ENCODE measurements at regions not wholly inside any gene's neighbourhood (a gene's known extent, or its start where the extent isn't known, plus 50 kb on each side); places are given as distances from the start of the nearest gene placed in this dataset.

GRCh38 chr4:13118633-13119032, 365.5 kb downstream of the RAB28 start:
- FAIRE-seq: no peak

GRCh38 chr4:13117185-13117584, 367.0 kb downstream of the RAB28 start:
- no peak for FAIRE-seq

- FAIRE-seq: no peak
These were observed 372.1 kb downstream of the RAB28 start for GRCh38 chr4:13112030-13112429.

GRCh38 chr4:13109536-13109935, 374.6 kb downstream of the RAB28 start:
- FAIRE-seq: no peak

- no peak for FAIRE-seq
These were observed 376.0 kb downstream of the RAB28 start for GRCh38 chr4:13108096-13108495.

GRCh38 chr4:13103382-13104015, 380.6 kb downstream of the RAB28 start:
- FAIRE-seq: no peak

GRCh38 chr4:13102092-13102742, 381.9 kb downstream of the RAB28 start:
- FAIRE-seq: no peak

- no peak for FAIRE-seq
These were observed 386.2 kb downstream of the RAB28 start for GRCh38 chr4:13097971-13098370.

GRCh38 chr4:13095722-13096121, 388.4 kb downstream of the RAB28 start:
- no peak for FAIRE-seq

GRCh38 chr4:13093170-13093569, 391.0 kb downstream of the RAB28 start:
- no peak for FAIRE-seq

GRCh38 chr4:13092702-13093101, 391.4 kb downstream of the RAB28 start:
- no peak for FAIRE-seq

- no peak for FAIRE-seq
These were observed 394.5 kb downstream of the RAB28 start for GRCh38 chr4:13089659-13089998.

GRCh38 chr4:13088726-13089658, 395.1 kb downstream of the RAB28 start:
- FAIRE-seq: no peak

- no peak for FAIRE-seq
These were observed 397.1 kb downstream of the RAB28 start for GRCh38 chr4:13087041-13087440.

- FAIRE-seq: no peak
These were observed 399.9 kb downstream of the RAB28 start for GRCh38 chr4:13084210-13084609.

- FAIRE-seq: no peak
These were observed 402.3 kb downstream of the RAB28 start for GRCh38 chr4:13081830-13082229.

GRCh38 chr4:13067077-13067476, 417.1 kb downstream of the RAB28 start:
- no peak for FAIRE-seq

- FAIRE-seq: no peak
These were observed 425.1 kb downstream of the RAB28 start for GRCh38 chr4:13059019-13059418.

- FAIRE-seq: no peak
These were observed 427.4 kb downstream of the RAB28 start for GRCh38 chr4:13056630-13057189.

GRCh38 chr4:13054420-13054970, 429.6 kb downstream of the RAB28 start:
- FAIRE-seq: no peak

- FAIRE-seq: no peak
These were observed 436.5 kb downstream of the RAB28 start for GRCh38 chr4:13047591-13047990.

- FAIRE-seq: no peak
These were observed 447.3 kb downstream of the RAB28 start for GRCh38 chr4:13036841-13037240.

GRCh38 chr4:13032936-13033335, 451.2 kb downstream of the RAB28 start:
- FAIRE-seq: no peak

Data from G401.6 (cell line).